ENCODE measurements at regions not wholly inside any gene's neighbourhood (a gene's known extent, or its start where the extent isn't known, plus 50 kb on each side); places are given as distances from the start of the nearest gene placed in this dataset.

DNA sequence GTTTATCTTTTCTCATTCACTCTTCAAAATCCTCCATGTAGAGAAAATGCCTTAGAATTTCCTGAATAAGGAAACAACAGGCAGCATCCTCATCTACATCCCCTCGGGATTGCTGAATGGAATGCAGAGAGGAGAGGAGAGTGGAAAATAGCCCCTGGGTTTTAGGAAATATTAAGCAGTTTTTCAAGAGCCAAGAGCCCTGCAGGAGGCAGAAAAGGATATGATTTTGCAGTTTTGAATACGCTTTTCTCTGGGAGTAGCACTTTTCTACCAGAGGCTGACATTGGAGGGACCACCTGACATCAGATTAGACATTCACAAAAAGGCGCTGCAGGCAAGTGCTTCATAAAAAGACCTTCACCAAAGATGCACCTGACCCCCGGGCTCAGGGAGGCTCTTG is 362.2 kb upstream of the SFSWAP start:
- H3K36me3 Mint-ChIP-seq, result no peaks in the 10 kb centered on the region
- TF ChIP-seq, protein P1, sequence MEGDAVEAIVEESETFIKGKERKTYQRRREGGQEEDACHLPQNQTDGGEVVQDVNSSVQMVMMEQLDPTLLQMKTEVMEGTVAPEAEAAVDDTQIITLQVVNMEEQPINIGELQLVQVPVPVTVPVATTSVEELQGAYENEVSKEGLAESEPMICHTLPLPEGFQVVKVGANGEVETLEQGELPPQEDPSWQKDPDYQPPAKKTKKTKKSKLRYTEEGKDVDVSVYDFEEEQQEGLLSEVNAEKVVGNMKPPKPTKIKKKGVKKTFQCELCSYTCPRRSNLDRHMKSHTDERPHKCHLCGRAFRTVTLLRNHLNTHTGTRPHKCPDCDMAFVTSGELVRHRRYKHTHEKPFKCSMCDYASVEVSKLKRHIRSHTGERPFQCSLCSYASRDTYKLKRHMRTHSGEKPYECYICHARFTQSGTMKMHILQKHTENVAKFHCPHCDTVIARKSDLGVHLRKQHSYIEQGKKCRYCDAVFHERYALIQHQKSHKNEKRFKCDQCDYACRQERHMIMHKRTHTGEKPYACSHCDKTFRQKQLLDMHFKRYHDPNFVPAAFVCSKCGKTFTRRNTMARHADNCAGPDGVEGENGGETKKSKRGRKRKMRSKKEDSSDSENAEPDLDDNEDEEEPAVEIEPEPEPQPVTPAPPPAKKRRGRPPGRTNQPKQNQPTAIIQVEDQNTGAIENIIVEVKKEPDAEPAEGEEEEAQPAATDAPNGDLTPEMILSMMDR (IDR thresholded peaks at IDR 0.05; ENCODE audit: unreplicated experiment), result no peak
- peaks cover 23% of the 10 kb centered on the region for H3K4me1 Mint-ChIP-seq
- H3K9me3 Mint-ChIP-seq, result no peaks in the 10 kb centered on the region
- peaks cover 7% of the 10 kb centered on the region for H3K27me3 Mint-ChIP-seq (ENCODE audit: low read depth)
- no peak overlapping the region for H3K27ac Mint-ChIP-seq
- no peak overlapping the region for H3K4me3 Mint-ChIP-seq
- DNase-seq (ENCODE audit: low spot score in 2 of 2, unreplicated experiment in 2 of 2), result no peak

DNA sequence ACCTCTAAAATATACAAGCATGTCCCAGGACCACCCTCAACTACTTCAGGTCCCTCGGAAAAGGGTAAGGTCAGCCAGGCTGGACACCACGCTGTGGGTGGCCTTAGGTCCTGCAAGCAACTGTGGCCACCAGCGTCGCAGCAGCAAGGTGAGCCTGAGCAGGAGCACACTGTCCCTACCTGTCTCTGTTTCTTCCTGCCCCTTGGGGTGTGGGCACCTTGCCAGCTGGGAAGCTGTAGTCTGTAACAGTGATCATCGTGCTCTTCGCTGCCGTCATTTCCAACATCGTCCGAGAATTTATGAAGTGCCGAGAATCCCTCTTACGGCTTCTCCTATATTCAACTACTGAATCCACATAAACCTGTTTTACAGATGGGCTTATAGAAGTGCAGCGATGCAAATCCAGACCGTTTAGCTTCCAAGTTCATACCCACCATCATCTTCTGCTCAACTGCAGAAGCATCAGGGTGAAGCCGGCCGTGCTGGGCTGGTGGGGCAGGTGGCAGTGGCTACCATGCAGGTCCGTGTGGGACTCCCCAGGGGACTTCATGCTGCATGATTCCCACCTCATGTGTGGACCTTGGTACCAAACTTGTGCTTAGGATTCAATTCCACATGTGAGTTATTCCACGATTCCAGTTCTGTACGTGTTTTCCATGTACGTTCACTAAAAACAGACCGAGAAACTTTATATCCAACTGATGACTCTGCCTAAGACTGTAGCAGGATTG is 361.3 kb upstream of the SFSWAP start:
- no peak overlapping the region for H3K4me3 Mint-ChIP-seq
- DNase-seq (ENCODE audit: low spot score in 2 of 2, unreplicated experiment in 2 of 2), result no peak
- no peaks in the 10 kb centered on the region for H3K36me3 Mint-ChIP-seq
- H3K27me3 Mint-ChIP-seq (ENCODE audit: low read depth), result peaks cover 7% of the 10 kb centered on the region
- no peak overlapping the region for H3K27ac Mint-ChIP-seq
- TF ChIP-seq, protein P1 (IDR thresholded peaks at IDR 0.05; ENCODE audit: unreplicated experiment), result no peak
- no peaks in the 10 kb centered on the region for H3K9me3 Mint-ChIP-seq
- peaks cover 25% of the 10 kb centered on the region for H3K4me1 Mint-ChIP-seq

DNA sequence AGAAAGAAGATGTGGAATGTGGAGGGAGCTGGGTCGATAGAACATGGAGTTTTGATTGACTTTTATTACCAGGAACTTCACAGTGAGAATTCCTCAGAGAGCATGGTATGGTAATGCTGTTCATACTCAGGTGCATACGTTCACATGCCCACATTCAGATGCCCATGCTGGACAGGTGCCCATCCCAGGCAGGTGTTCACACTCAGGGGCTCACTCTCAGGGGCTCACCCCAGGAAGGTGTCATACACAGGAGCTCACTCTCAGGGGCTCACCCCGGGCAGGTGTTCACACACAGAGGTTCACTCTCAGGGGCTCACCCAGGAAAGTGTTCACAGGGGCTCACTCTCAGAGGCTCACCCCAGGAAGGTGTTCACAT is 360.0 kb upstream of the SFSWAP start:
- H3K36me3 Mint-ChIP-seq, result no peaks in the 10 kb centered on the region
- H3K4me3 Mint-ChIP-seq, result no peak overlapping the region
- TF ChIP-seq, protein P1 (IDR thresholded peaks at IDR 0.05; ENCODE audit: unreplicated experiment), result no peak
- H3K27ac Mint-ChIP-seq, result no peak overlapping the region
- H3K4me1 Mint-ChIP-seq, result peaks cover 35% of the 10 kb centered on the region
- H3K9me3 Mint-ChIP-seq, result no peaks in the 10 kb centered on the region
- no peak for DNase-seq (ENCODE audit: low spot score in 2 of 2, unreplicated experiment in 2 of 2)
- H3K27me3 Mint-ChIP-seq (ENCODE audit: low read depth), result peaks cover 7% of the 10 kb centered on the region

GRCh38 chr12:131351319-131352028 is 359.4 kb upstream of the SFSWAP start:
- no peaks in the 10 kb centered on the region for H3K9me3 Mint-ChIP-seq
- H3K27me3 Mint-ChIP-seq (ENCODE audit: low read depth), result peaks cover 7% of the 10 kb centered on the region
- DNase-seq (ENCODE audit: low spot score in 2 of 2, unreplicated experiment in 2 of 2), result no peak
- TF ChIP-seq, protein P1 (IDR thresholded peaks at IDR 0.05; ENCODE audit: unreplicated experiment), result no peak
- peaks cover 35% of the 10 kb centered on the region for H3K4me1 Mint-ChIP-seq
- no peak overlapping the region for H3K4me3 Mint-ChIP-seq
- no peak overlapping the region for H3K27ac Mint-ChIP-seq
- no peaks in the 10 kb centered on the region for H3K36me3 Mint-ChIP-seq

- Mint-ChIP-seq H3K36me3 (no peaks in the 10 kb centered on the region), H3K9me3 (no peaks in the 10 kb centered on the region), H3K4me3 (no peak overlapping the region), H3K27me3 (ENCODE audit: low read depth) (peaks cover 7% of the 10 kb centered on the region), H3K27ac (no peak overlapping the region), H3K4me1 (peaks cover 43% of the 10 kb centered on the region)
- no peak for DNase-seq (ENCODE audit: low spot score in 2 of 2, unreplicated experiment in 2 of 2)
- TF ChIP-seq, protein P1 (IDR thresholded peaks at IDR 0.05; ENCODE audit: unreplicated experiment), result no peak
Observed at GRCh38 chr12:131352296-131352900, 358.5 kb upstream of the SFSWAP start.
